Breast epithelium (tissue), 3 donors: ENCODE measurements at regions not wholly inside any gene's neighbourhood (a gene's known extent, or its start where the extent isn't known, plus 50 kb on each side); places are given as distances from the start of the nearest gene placed in this dataset.

Experiments
- CTCF ChIP-seq, 3 donors: fragments of 450-650 bp; IDR thresholded peaks; one replicate each; pipeline ENCODE4 v1.5.1; 2016 to 2017; ENCODE audit warnings: antibody characterized with exemption in 3 of 3, mild to moderate bottlenecking in 3 of 3, moderate library complexity in 3 of 3
- POLR2AphosphoS5 ChIP-seq, 3 donors: sonication (generic); formaldehyde crosslinking; IDR thresholded peaks; one replicate each; pipeline ENCODE4 v1.6.1; 2017; ENCODE audit warnings: antibody characterized with exemption in 3 of 3

GRCh38 chr1:113286156-113286555 is 104.2 kb upstream of the MAGI3 start:
- TF ChIP-seq CTCF (IDR thresholded peaks at IDR 0.05), result no peak
- TF ChIP-seq POLR2AphosphoS5 (IDR thresholded peaks at IDR 0.05), result no peak
